K562 (cell line): ENCODE measurements at regions not wholly inside any gene's neighbourhood (a gene's known extent, or its start where the extent isn't known, plus 50 kb on each side); places are given as distances from the start of the nearest gene placed in this dataset.

Experiments
- BRF1 ChIP-seq: IDR thresholded peaks from 3 replicates; pipeline ENCODE4 v1.6.1; 2011; ENCODE audit warnings: borderline replicate concordance, mild to moderate bottlenecking; ENCODE audit not compliant: insufficient read length; ENCODE audit errors: extremely low read depth
- DMBX1 ChIP-seq: fragments of 250-450 bp; sonication (Bioruptor Pico); IDR thresholded peaks from 2 replicates; pipeline ENCODE4 v1.8.0; 2022; ENCODE audit warnings: inconsistent platforms, mild to moderate bottlenecking, moderate library complexity, borderline replicate concordance
- HMG20B ChIP-seq: fragments of 250-450 bp; sonication (Bioruptor Pico); IDR thresholded peaks from 2 replicates; pipeline ENCODE4 v1.5.0; 2021; ENCODE audit warnings: mild to moderate bottlenecking
- MIER1 ChIP-seq: fragments of 450-650 bp; IDR thresholded peaks from 2 replicates; pipeline ENCODE4 v1.6.1; 2016; ENCODE audit warnings: antibody characterized with exemption, mild to moderate bottlenecking, low read depth
- POLR2AphosphoS2 ChIP-seq: IDR thresholded peaks from 2 replicates; pipeline ENCODE4 v1.6.1; 2012; ENCODE audit warnings: low read length, improper control_type of control experiment
- YBX1 ChIP-seq: fragments of 450-650 bp; IDR thresholded peaks from 2 replicates; pipeline ENCODE4 v1.7.1; 2016; ENCODE audit warnings: mild to moderate bottlenecking
- ZNF232 ChIP-seq: sonication (generic); formaldehyde crosslinking; IDR thresholded peaks from 2 replicates; pipeline ENCODE4 v1.8.0; 2022; ENCODE audit warnings: mild to moderate bottlenecking, missing genetic modification reagents
- ZNF766 ChIP-seq: fragments of 200-800 bp; sonication (Bioruptor generic); conservative IDR thresholded peaks from 2 replicates; pipeline ENCODE4 v1.6.1; 2016; ENCODE audit warnings: missing genetic modification characterization, missing compliant biosample characterization
- TF ChIP-seq, protein P1 (sequence below): sonication (generic); formaldehyde crosslinking; IDR thresholded peaks from 2 replicates; pipeline ENCODE4 v1.8.0; 2023; ENCODE audit warnings: mild to moderate bottlenecking, missing genetic modification reagents
- TF ChIP-seq, protein P2 (sequence below): sonication (generic); formaldehyde crosslinking; IDR thresholded peaks from 2 replicates; pipeline ENCODE4 v1.8.1; 2022; ENCODE audit warnings: missing genetic modification reagents
- TF ChIP-seq, protein P3 (sequence below): fragments of 250-450 bp; sonication (Bioruptor Pico); IDR thresholded peaks from 2 replicates; pipeline ENCODE4 v1.5.0; 2021; ENCODE audit warnings: mild to moderate bottlenecking, moderate library complexity

DNA sequence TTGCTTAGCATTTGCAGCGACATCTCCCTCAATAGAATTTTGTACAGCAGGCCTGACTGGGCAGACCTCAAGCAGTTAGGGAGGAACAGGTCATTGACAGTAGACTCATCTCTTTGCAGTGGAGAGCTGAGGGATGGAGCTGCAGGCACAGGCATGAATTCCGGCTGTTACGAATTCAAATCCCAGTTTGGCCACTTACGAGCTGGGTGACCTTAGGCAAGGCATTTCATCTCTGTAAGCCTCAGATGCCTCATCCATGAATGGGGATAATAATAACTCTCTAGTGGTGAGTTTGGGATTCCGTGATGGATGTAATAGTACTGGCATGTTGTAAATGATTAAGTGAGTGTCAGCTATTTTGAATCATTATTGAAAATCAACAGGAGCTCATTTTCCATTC is 195.3 kb downstream of the SEMA6A start (continued):
- TF ChIP-seq, protein P1, sequence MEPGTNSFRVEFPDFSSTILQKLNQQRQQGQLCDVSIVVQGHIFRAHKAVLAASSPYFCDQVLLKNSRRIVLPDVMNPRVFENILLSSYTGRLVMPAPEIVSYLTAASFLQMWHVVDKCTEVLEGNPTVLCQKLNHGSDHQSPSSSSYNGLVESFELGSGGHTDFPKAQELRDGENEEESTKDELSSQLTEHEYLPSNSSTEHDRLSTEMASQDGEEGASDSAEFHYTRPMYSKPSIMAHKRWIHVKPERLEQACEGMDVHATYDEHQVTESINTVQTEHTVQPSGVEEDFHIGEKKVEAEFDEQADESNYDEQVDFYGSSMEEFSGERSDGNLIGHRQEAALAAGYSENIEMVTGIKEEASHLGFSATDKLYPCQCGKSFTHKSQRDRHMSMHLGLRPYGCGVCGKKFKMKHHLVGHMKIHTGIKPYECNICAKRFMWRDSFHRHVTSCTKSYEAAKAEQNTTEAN (CRISPR knock-in tag): no peak
- TF ChIP-seq ZNF232 (no peak), YBX1 (no peak), ZNF766 (no peak), MIER1 (no peak), HMG20B (no peak), BRF1 (no peak), POLR2AphosphoS2 (no peak), DMBX1 (CRISPR knock-in tag) (no peak)
- TF ChIP-seq, protein P2, sequence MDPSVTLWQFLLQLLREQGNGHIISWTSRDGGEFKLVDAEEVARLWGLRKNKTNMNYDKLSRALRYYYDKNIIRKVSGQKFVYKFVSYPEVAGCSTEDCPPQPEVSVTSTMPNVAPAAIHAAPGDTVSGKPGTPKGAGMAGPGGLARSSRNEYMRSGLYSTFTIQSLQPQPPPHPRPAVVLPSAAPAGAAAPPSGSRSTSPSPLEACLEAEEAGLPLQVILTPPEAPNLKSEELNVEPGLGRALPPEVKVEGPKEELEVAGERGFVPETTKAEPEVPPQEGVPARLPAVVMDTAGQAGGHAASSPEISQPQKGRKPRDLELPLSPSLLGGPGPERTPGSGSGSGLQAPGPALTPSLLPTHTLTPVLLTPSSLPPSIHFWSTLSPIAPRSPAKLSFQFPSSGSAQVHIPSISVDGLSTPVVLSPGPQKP (CRISPR knock-in tag): no peak
- TF ChIP-seq, protein P3, sequence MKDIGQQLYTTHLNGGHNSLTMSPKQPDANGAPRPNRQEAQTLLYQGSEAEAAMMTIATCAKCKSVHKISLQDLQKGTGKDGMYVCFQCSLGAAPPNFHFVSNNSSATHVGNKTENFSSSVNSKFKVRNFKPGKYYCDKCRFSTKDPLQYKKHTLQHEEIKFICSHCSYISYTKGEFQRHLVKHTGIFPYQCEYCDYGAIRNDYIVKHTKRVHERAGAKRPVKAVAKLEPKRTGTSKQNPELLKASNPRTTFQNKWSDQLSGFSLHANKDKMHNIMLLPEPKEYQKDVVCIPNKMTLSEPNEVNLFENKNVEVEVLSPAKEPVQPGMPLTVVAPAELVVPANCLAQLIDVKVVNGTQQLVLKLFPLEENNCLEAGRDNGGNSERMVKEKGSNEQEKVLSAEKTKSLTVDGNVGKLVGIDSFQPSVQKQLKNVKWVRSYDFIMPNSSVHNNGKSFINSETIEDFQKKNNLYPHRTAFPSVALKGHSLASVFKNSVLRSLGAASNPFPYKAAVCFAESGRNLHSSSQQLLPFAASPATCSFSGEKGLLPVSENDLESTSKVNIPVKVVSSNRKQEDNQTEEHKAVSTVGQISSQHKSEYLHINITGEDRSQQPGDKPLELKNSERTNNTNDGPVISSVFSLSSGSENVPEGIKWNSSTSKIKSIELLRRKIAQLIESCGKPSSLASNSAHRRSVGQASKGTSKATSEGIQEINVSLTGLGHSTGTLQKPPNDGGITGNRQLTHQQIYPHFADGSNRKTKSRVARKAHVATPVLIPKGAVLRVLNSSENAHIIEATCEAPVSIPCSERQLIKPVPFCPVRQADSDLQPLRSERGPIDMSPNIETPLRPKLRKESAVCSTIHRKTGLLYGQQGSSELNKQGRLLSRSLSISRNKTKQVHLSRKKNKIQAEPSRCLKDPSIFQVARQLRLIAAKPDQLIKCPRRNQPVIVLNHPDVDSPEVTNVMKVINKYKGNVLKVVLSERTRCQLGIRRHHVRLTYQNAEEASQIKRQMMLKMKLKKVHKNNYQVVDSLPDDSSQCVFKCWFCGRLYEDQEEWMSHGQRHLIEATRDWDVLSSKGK (CRISPR knock-in tag): no peak
